ACC112 (cell line): ENCODE measurements at regions not wholly inside any gene's neighbourhood (a gene's known extent, or its start where the extent isn't known, plus 50 kb on each side); places are given as distances from the start of the nearest gene placed in this dataset.

Experiments
- H2AFZ ChIP-seq: fragments of 200-600 bp; sonication (generic); one replicate; pipeline ENCODE4 v1.6.0; 2017; ENCODE audit warnings: antibody characterized with exemption, low read length; ENCODE audit not compliant: unreplicated experiment
- H3K27ac ChIP-seq: fragments of 200-600 bp; sonication (generic); 2 replicates; pipeline ENCODE4 v1.5.1; 2014; ENCODE audit warnings: low read depth, mild to moderate bottlenecking, antibody characterized with exemption, low read length, moderate library complexity
- H3K27me3 ChIP-seq: fragments of 200-600 bp; sonication (generic); 2 replicates; pipeline ENCODE4 v1.6.1; 2014; ENCODE audit warnings: mild to moderate bottlenecking, antibody characterized with exemption, low read length, moderate library complexity, mixed read lengths; ENCODE audit not compliant: insufficient read depth
- H3K36me3 ChIP-seq: fragments of 200-600 bp; sonication (generic); 2 replicates; pipeline ENCODE4 v1.6.1; 2016; ENCODE audit warnings: mild to moderate bottlenecking, antibody characterized with exemption, low read length, moderate library complexity, mixed read lengths; ENCODE audit not compliant: insufficient read depth
- H3K4me1 ChIP-seq: fragments of 200-600 bp; sonication (generic); one replicate; pipeline ENCODE4 v1.6.1; 2016; ENCODE audit warnings: low read length, mixed read lengths; ENCODE audit not compliant: insufficient read depth, unreplicated experiment, control insufficient read depth
- H3K4me3 ChIP-seq: fragments of 200-600 bp; sonication (generic); 2 replicates; pipeline ENCODE4 v1.5.1; 2014; ENCODE audit warnings: mild to moderate bottlenecking, low read depth, low read length
- H3K79me2 ChIP-seq: fragments of 200-600 bp; sonication (generic); one replicate; pipeline ENCODE4 v1.6.0; 2016; ENCODE audit warnings: low read length; ENCODE audit not compliant: control insufficient read depth, unreplicated experiment, insufficient read depth

- no peak overlapping the region for H3K27ac ChIP-seq
These were observed 85.9 kb upstream of the NPVF start for GRCh38 chr7:25314094-25314730.

GRCh38 chr7:25314731-25315267 is 86.5 kb upstream of the NPVF start:
- no peak overlapping the region for H2AFZ ChIP-seq
- H3K79me2 ChIP-seq: no peaks in the 10 kb centered on the region
- no peaks in the 10 kb centered on the region for H3K4me1 ChIP-seq
- no peaks in the 10 kb centered on the region for H3K36me3 ChIP-seq
- H3K27me3 ChIP-seq: no peaks in the 10 kb centered on the region
- no peak overlapping the region for H3K27ac ChIP-seq
- H3K4me3 ChIP-seq: no peak overlapping the region

More at GRCh38 chr7:25314094-25314730, 85.9 kb upstream of the NPVF start:
- Histone ChIP-seq H2AFZ (no peak overlapping the region), H3K4me1 (no peaks in the 10 kb centered on the region), H3K79me2 (no peaks in the 10 kb centered on the region), H3K36me3 (no peaks in the 10 kb centered on the region), H3K27me3 (no peaks in the 10 kb centered on the region), H3K4me3 (no peak overlapping the region)

- Histone ChIP-seq H3K4me1 (no peaks in the 10 kb centered on the region), H3K4me3 (no peak overlapping the region), H3K27me3 (no peaks in the 10 kb centered on the region), H2AFZ (no peak overlapping the region), H3K79me2 (no peaks in the 10 kb centered on the region), H3K36me3 (no peaks in the 10 kb centered on the region), H3K27ac (no peak overlapping the region)
These were observed 88.1 kb upstream of the NPVF start for GRCh38 chr7:25316366-25316765.

- Histone ChIP-seq H2AFZ (no peak overlapping the region), H3K27me3 (no peaks in the 10 kb centered on the region), H3K79me2 (no peaks in the 10 kb centered on the region), H3K4me3 (no peak overlapping the region), H3K36me3 (no peaks in the 10 kb centered on the region), H3K27ac (no peak overlapping the region), H3K4me1 (no peaks in the 10 kb centered on the region)
These were observed 89.8 kb upstream of the NPVF start for GRCh38 chr7:25318047-25318446.

GRCh38 chr7:25319707-25320106 is 91.4 kb upstream of the NPVF start:
- Histone ChIP-seq H3K36me3 (no peaks in the 10 kb centered on the region), H2AFZ (no peak overlapping the region), H3K27ac (no peak overlapping the region), H3K4me3 (no peak overlapping the region), H3K79me2 (no peaks in the 10 kb centered on the region), H3K27me3 (no peaks in the 10 kb centered on the region), H3K4me1 (no peaks in the 10 kb centered on the region)

GRCh38 chr7:25320791-25321190 is 92.5 kb upstream of the NPVF start:
- H3K27ac ChIP-seq: no peak overlapping the region
- no peaks in the 10 kb centered on the region for H3K27me3 ChIP-seq
- no peaks in the 10 kb centered on the region for H3K79me2 ChIP-seq
- H3K36me3 ChIP-seq: no peaks in the 10 kb centered on the region
- no peak overlapping the region for H2AFZ ChIP-seq
- no peaks in the 10 kb centered on the region for H3K4me1 ChIP-seq
- no peak overlapping the region for H3K4me3 ChIP-seq

- Histone ChIP-seq H3K4me1 (no peaks in the 10 kb centered on the region), H3K27ac (no peak overlapping the region), H3K27me3 (no peaks in the 10 kb centered on the region), H2AFZ (no peak overlapping the region), H3K79me2 (no peaks in the 10 kb centered on the region), H3K4me3 (no peak overlapping the region), H3K36me3 (no peaks in the 10 kb centered on the region)
These were observed 93.1 kb upstream of the NPVF start for GRCh38 chr7:25321424-25321823.

- Histone ChIP-seq H3K4me1 (no peaks in the 10 kb centered on the region), H3K36me3 (no peaks in the 10 kb centered on the region), H2AFZ (no peak overlapping the region), H3K27me3 (no peaks in the 10 kb centered on the region), H3K79me2 (no peaks in the 10 kb centered on the region), H3K4me3 (no peak overlapping the region), H3K27ac (no peak overlapping the region)
These were observed 94.2 kb upstream of the NPVF start for GRCh38 chr7:25322473-25322872.

- no peak overlapping the region for H3K27ac ChIP-seq
- H3K4me3 ChIP-seq: no peak overlapping the region
- no peaks in the 10 kb centered on the region for H3K36me3 ChIP-seq
- no peaks in the 10 kb centered on the region for H3K27me3 ChIP-seq
- no peaks in the 10 kb centered on the region for H3K4me1 ChIP-seq
- H3K79me2 ChIP-seq: no peaks in the 10 kb centered on the region
- H2AFZ ChIP-seq: no peak overlapping the region
These were observed 97.0 kb upstream of the NPVF start for GRCh38 chr7:25325186-25325757.

- Histone ChIP-seq H3K79me2 (no peaks in the 10 kb centered on the region), H3K27me3 (no peaks in the 10 kb centered on the region), H3K4me3 (no peak overlapping the region), H2AFZ (no peak overlapping the region), H3K27ac (no peak overlapping the region), H3K4me1 (no peaks in the 10 kb centered on the region), H3K36me3 (no peaks in the 10 kb centered on the region)
These were observed 98.3 kb upstream of the NPVF start for GRCh38 chr7:25326501-25327156.

GRCh38 chr7:25329815-25330214 is 101.5 kb upstream of the NPVF start:
- H3K4me1 ChIP-seq: no peaks in the 10 kb centered on the region
- H3K79me2 ChIP-seq: no peaks in the 10 kb centered on the region

More at GRCh38 chr7:25329815-25330214, 101.5 kb upstream of the NPVF start:
- Histone ChIP-seq H3K27me3 (no peaks in the 10 kb centered on the region), H2AFZ (no peak overlapping the region), H3K27ac (no peak overlapping the region), H3K4me3 (no peak overlapping the region), H3K36me3 (no peaks in the 10 kb centered on the region)
